Calu3 (cell line): ENCODE measurements at regions not wholly inside any gene's neighbourhood (a gene's known extent, or its start where the extent isn't known, plus 50 kb on each side); places are given as distances from the start of the nearest gene placed in this dataset.

Experiments used
- BruUV-seq: library from RNA; stranded (reverse); fragments of 400-500 nt; replicated peaks from 2 replicates; lab custom pipeline; 2021; lab: Mats Ljungman, UMichigan
- CTCF ChIA-PET: fragments of 300-600 bp; sonication (Branson Sonifier 250); formaldehyde crosslinking; loops from one replicate; lab custom pipeline; 2022; ENCODE audit warnings: antibody characterized with exemption; lab: Charles Lee
- DNase-seq: peaks from one replicate; pipeline ENCODE4 v3.0.0; 2022
- H3K27ac Mint-ChIP-seq: one replicate; pipeline ENCODE4 v1.8.0; 2022; ENCODE audit warnings: mixed read lengths; ENCODE audit not compliant: unreplicated experiment
- H3K27me3 Mint-ChIP-seq: one replicate; pipeline ENCODE4 v1.8.0; 2022; ENCODE audit warnings: mixed read lengths; ENCODE audit not compliant: unreplicated experiment
- H3K36me3 Mint-ChIP-seq: one replicate; pipeline ENCODE4 v1.8.0; 2022; ENCODE audit warnings: mild to moderate bottlenecking, moderate library complexity, mixed read lengths; ENCODE audit not compliant: insufficient read depth, unreplicated experiment
- H3K4me1 Mint-ChIP-seq: one replicate; pipeline ENCODE4 v1.8.0; 2022; ENCODE audit warnings: mild to moderate bottlenecking, low read depth, mixed read lengths; ENCODE audit not compliant: unreplicated experiment
- H3K4me3 Mint-ChIP-seq: one replicate; pipeline ENCODE4 v1.8.0; 2022; ENCODE audit warnings: mild to moderate bottlenecking, low read depth, moderate library complexity, mixed read lengths; ENCODE audit not compliant: unreplicated experiment
- H3K9me3 Mint-ChIP-seq: one replicate; pipeline ENCODE4 v1.8.0; 2022; ENCODE audit warnings: low read depth, mixed read lengths; ENCODE audit not compliant: unreplicated experiment
- intact Hi-C: fragments of 100-400 bp; cut with micrococcal nuclease; formaldehyde crosslinking; loops from one replicate; pipeline ENCODE4 v1.10.0; 2022; ENCODE audit not compliant: unreplicated experiment
- TF ChIP-seq, protein P1 (sequence below): fragments of 200-600 bp; IDR thresholded peaks from one replicate; pipeline ENCODE4 v1.8.0; 2022; ENCODE audit warnings: antibody characterized with exemption; ENCODE audit not compliant: unreplicated experiment

DNA sequence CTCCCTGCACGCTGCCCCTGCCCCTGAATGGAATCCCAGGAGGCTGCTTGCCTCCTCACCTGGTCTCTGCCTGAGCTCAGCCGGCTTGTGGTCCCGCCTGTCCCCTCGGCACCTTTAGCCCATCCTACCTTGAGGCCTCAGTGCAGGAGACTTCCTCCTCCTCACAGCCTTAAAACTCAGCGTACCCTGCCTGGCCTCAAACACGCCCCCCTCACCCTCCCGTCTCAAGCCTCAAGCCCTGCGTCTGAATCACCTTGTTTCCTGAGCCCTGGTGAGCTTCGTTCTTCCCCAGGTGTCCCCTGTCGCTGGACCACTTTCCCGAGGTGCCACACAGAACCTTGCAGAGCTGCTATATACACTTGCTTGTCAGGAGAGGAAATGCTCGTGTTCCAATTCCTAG is 110.2 kb upstream of the SPIN1 start:
- H3K9me3 Mint-ChIP-seq: peaks cover 2% of the 10 kb centered on the region
- TF ChIP-seq, protein P1, sequence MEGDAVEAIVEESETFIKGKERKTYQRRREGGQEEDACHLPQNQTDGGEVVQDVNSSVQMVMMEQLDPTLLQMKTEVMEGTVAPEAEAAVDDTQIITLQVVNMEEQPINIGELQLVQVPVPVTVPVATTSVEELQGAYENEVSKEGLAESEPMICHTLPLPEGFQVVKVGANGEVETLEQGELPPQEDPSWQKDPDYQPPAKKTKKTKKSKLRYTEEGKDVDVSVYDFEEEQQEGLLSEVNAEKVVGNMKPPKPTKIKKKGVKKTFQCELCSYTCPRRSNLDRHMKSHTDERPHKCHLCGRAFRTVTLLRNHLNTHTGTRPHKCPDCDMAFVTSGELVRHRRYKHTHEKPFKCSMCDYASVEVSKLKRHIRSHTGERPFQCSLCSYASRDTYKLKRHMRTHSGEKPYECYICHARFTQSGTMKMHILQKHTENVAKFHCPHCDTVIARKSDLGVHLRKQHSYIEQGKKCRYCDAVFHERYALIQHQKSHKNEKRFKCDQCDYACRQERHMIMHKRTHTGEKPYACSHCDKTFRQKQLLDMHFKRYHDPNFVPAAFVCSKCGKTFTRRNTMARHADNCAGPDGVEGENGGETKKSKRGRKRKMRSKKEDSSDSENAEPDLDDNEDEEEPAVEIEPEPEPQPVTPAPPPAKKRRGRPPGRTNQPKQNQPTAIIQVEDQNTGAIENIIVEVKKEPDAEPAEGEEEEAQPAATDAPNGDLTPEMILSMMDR: no peak
- no peak for DNase-seq
- intact Hi-C loops: no loop called here
- no peaks in the 10 kb centered on the region for H3K36me3 Mint-ChIP-seq
- no peaks in the 10 kb centered on the region for H3K27me3 Mint-ChIP-seq
- H3K4me3 Mint-ChIP-seq: no peak overlapping the region
- BruUV-seq: no TSS peak
- CTCF ChIA-PET: no interaction called here
- peaks cover 15% of the 10 kb centered on the region for H3K4me1 Mint-ChIP-seq
- H3K27ac Mint-ChIP-seq: no peak overlapping the region

DNA sequence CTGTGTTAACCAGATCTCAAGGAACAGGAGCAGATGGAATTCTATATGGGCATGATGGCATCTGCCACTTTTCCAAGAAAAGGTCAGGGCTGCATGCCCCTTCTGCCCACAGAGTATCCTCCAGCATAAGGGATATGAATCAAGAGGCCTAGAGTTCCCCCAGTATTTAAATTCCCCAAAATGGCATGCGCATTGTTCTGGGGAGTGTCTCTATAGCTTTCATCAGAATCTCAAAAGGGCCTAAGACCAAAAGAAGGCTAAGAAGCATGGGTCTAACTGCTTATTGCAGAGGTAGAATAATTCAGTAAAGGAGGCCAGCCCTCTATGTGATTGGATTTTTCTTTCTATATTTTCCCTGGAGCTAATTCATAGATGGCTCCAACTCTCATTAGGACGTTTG is 114.2 kb upstream of the SPIN1 start:
- Mint-ChIP-seq H3K4me1 (peaks cover 6% of the 10 kb centered on the region), H3K27ac (no peak overlapping the region), H3K27me3 (no peaks in the 10 kb centered on the region), H3K36me3 (no peaks in the 10 kb centered on the region), H3K4me3 (no peak overlapping the region), H3K9me3 (no peaks in the 10 kb centered on the region)
- BruUV-seq: no TSS peak
- CTCF ChIA-PET: no interaction called here
- TF ChIP-seq, protein P1: no peak
- no peak for DNase-seq
- intact Hi-C loops: no loop called here

- TF ChIP-seq, protein P1: no peak
- BruUV-seq: no TSS peak
- intact Hi-C loops: no loop called here
- no peak overlapping the region for H3K4me3 Mint-ChIP-seq
- H3K9me3 Mint-ChIP-seq: no peaks in the 10 kb centered on the region
- DNase-seq: no peak
- H3K27ac Mint-ChIP-seq: no peak overlapping the region
- peaks cover 6% of the 10 kb centered on the region for H3K4me1 Mint-ChIP-seq
- H3K36me3 Mint-ChIP-seq: no peaks in the 10 kb centered on the region
- H3K27me3 Mint-ChIP-seq: no peaks in the 10 kb centered on the region
- CTCF ChIA-PET: no interaction called here
These were observed 115.3 kb upstream of the SPIN1 start for GRCh38 chr9:88272986-88273385.

GRCh38 chr9:88270413-88270812 is 117.8 kb upstream of the SPIN1 start:
- peak overlapping the region; percentile 67 for H3K27ac Mint-ChIP-seq
- H3K36me3 Mint-ChIP-seq: no peaks in the 10 kb centered on the region
- intact Hi-C loops: no loop called here
- TF ChIP-seq, protein P1: no peak
- no peak for DNase-seq
- BruUV-seq: no TSS peak
- peaks cover 6% of the 10 kb centered on the region for H3K4me1 Mint-ChIP-seq
- H3K27me3 Mint-ChIP-seq: no peaks in the 10 kb centered on the region
- CTCF ChIA-PET: no interaction called here
- H3K4me3 Mint-ChIP-seq: no peak overlapping the region
- no peaks in the 10 kb centered on the region for H3K9me3 Mint-ChIP-seq
